ENCODE measurements at regions not wholly inside any gene's neighbourhood (a gene's known extent, or its start where the extent isn't known, plus 50 kb on each side); places are given as distances from the start of the nearest gene placed in this dataset.
A peak's percentile ranks its signal among the peaks of the same experiment; 100 is the strongest.

DNA sequence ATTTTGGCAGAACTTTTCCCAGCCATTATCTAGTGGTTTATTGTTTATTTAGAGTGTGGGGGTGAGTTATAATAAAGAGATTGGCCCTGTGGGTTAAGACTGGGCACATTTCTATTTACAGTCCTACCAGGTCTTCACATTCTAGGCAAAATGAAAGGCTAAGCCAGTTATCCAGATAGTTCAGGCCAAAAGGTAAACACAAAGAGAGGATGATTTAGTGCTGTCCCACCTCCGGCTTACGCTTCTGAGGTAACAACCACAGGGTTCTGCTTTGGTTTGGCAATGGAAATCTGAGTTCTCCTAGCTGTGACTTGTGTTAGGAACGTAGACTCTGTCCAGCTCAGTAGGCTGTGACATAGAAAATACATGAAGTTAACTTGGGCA lies 50.3 kb upstream of the PTPRK start:
- DNase-seq (ENCODE audit: low read depth) (peak; percentile 39), FAIRE-seq (no peak)
- Mint-ChIP-seq H3K4me3 (ENCODE audit: unreplicated experiment) (no peak overlapping the region), H3K27me3 (ENCODE audit: low read depth, unreplicated experiment) (no peaks in the 10 kb centered on the region), H3K4me1 (ENCODE audit: low read depth, unreplicated experiment) (peaks cover 18% of the 10 kb centered on the region), H3K27ac (ENCODE audit: unreplicated experiment) (peak overlapping the region; percentile 83), H3K36me3 (ENCODE audit: low read depth, unreplicated experiment) (no peaks in the 10 kb centered on the region), H3K9me3 (ENCODE audit: unreplicated experiment) (no peaks in the 10 kb centered on the region)
- H3K27me3 ChIP-seq (ENCODE audit: insufficient read depth, low read length), result no peaks in the 10 kb centered on the region
- H3K4me2 ChIP-seq (ENCODE audit: low read length), result peak overlapping the region; percentile 74
- peak overlapping the region; percentile 47 for H3K9ac ChIP-seq (ENCODE audit: low read length)
- no peaks in the 10 kb centered on the region for H3K36me3 ChIP-seq (ENCODE audit: insufficient read depth, low read length)
- H3K4me3 ChIP-seq (ENCODE audit: insufficient read depth, low read depth, low read length), result no peak overlapping the region
- TF ChIP-seq CTCF (IDR thresholded peaks at IDR 0.05; ENCODE audit: insufficient read depth, low read depth, low read length) (no peak), EZH2 (IDR thresholded peaks at IDR 0.05; ENCODE audit: insufficient read depth, low read length) (no peak)
- no peaks in the 10 kb centered on the region for H3K79me2 ChIP-seq (ENCODE audit: insufficient read depth, low read length)
- no peaks in the 10 kb centered on the region for H4K20me1 ChIP-seq (ENCODE audit: insufficient read depth, low read length)
- H3K4me1 ChIP-seq (ENCODE audit: insufficient read depth, low read length), result peaks cover 22% of the 10 kb centered on the region
- H2AFZ ChIP-seq (ENCODE audit: low read depth, low read length), result peak overlapping the region; percentile 44
- no peaks in the 10 kb centered on the region for H3K9me3 ChIP-seq (ENCODE audit: insufficient read depth, low read depth, low read length)
- peak overlapping the region; percentile 52 for H3K27ac ChIP-seq (ENCODE audit: low read depth, low read length)

DNA sequence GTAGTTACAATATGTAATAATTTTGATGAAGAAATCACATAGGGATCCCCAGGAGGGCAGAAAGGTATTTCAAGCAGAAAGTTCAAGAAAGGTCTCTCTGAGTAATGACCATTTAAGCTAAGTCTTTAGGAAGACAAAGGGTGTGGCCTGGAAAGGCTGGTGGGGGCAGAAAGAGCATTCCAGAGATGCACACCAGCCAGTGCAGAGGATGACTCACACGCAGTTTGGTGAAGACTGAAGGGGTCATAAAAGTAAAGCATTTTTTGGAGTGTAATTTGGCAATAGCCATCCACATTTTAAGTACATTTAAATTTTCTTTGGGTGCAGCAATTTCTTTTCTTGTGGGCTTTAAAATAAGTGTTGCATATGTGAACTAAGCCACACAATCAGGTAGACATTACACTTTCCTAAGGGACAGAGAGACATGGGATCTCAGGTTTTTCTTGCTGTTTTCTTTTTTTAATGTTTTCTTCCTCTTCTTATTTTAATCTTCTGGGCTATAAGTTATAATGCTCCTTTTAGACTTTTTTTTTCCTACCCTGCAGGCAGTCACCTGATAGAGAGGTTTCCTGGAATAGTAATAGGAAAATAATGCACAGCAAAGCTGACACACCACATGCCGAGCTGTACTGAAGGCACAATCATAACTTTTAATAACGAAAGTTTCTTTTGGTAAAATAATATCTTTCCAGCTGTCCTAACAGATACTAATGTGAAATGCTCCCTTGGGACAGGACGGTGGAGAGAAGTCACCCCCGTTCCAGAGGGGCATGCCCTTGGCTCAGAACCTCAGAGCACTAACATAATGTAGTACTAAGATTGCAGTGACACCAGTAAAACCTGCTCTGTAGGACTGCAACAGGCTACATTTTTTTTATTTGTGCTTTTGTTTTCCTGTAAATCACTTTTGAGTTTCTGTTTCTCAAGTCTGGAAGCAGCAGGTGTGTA lies 49.6 kb upstream of the PTPRK start:
- Histone ChIP-seq H3K9ac (ENCODE audit: low read length) (peak overlapping the region; percentile 47), H3K4me3 (ENCODE audit: insufficient read depth, low read depth, low read length) (peak overlapping the region; percentile 21), H4K20me1 (ENCODE audit: insufficient read depth, low read length) (no peaks in the 10 kb centered on the region), H2AFZ (ENCODE audit: low read depth, low read length) (peak overlapping the region; percentile 44), H3K36me3 (ENCODE audit: insufficient read depth, low read length) (no peaks in the 10 kb centered on the region), H3K4me2 (ENCODE audit: low read length) (peak overlapping the region; percentile 74), H3K27ac (ENCODE audit: low read depth, low read length) (peak overlapping the region; percentile 52), H3K27me3 (ENCODE audit: insufficient read depth, low read length) (no peaks in the 10 kb centered on the region), H3K4me1 (ENCODE audit: insufficient read depth, low read length) (peaks cover 22% of the 10 kb centered on the region), H3K9me3 (ENCODE audit: insufficient read depth, low read depth, low read length) (no peaks in the 10 kb centered on the region), H3K79me2 (ENCODE audit: insufficient read depth, low read length) (no peaks in the 10 kb centered on the region)
- peaks cover 18% of the 10 kb centered on the region for H3K4me1 Mint-ChIP-seq (ENCODE audit: low read depth, unreplicated experiment)
- no peaks in the 10 kb centered on the region for H3K9me3 Mint-ChIP-seq (ENCODE audit: unreplicated experiment)
- TF ChIP-seq EZH2 (IDR thresholded peaks at IDR 0.05; ENCODE audit: insufficient read depth, low read length) (no peak), CTCF (IDR thresholded peaks at IDR 0.05; ENCODE audit: insufficient read depth, low read depth, low read length) (no peak)
- H3K4me3 Mint-ChIP-seq (ENCODE audit: unreplicated experiment), result peak overlapping the region; percentile 20
- FAIRE-seq (peak; percentile 94), DNase-seq (ENCODE audit: low read depth) (peak; percentile 88)
- H3K27ac Mint-ChIP-seq (ENCODE audit: unreplicated experiment), result peak overlapping the region; percentile 83
- H3K36me3 Mint-ChIP-seq (ENCODE audit: low read depth, unreplicated experiment), result no peaks in the 10 kb centered on the region
- H3K27me3 Mint-ChIP-seq (ENCODE audit: low read depth, unreplicated experiment), result no peaks in the 10 kb centered on the region
